ENCODE measurements at regions not wholly inside any gene's neighbourhood (a gene's known extent, or its start where the extent isn't known, plus 50 kb on each side); places are given as distances from the start of the nearest gene placed in this dataset.

- POLR2A ChIA-PET (ENCODE audit: unreplicated experiment): no interaction called here
- WGBS, 2 experiments (ENCODE audit: extremely low coverage in 2 of 2, insufficient read length in 1 of 2): 11% methylated on average over 6 of the region's 8 CpGs; no CpG with 5 or more reads in 1 of the 2 experiments
- dilution Hi-C loops (cut with HindIII; ENCODE audit: low sequenced_read_pairs, unreplicated experiment) (no loop called here), in situ Hi-C loops (cut with MboI; ENCODE audit: low sequenced_read_pairs) (no loop called here), intact Hi-C loops (cut with micrococcal nuclease) (no loop called here)
- no peaks in the 10 kb centered on the region for H4K20me1 ChIP-seq (ENCODE audit: insufficient read depth, low read length)
- H3K9me3 ChIP-seq (ENCODE audit: control insufficient read depth, insufficient read depth, low read length): no peaks in the 10 kb centered on the region
- no peak overlapping the region for H2BK5ac ChIP-seq (ENCODE audit: low read depth, low read length, poor library complexity, severe bottlenecking)
- no peaks in the 10 kb centered on the region for H3K36me3 ChIP-seq (ENCODE audit: control insufficient read depth, insufficient read depth, low read length)
- 0 out of 2 replicates have a peak, but pooled peaks cover 3% of the 10 kb centered on the region for H3K4me1 ChIP-seq (ENCODE audit: control insufficient read depth, insufficient read depth, low read length)
- H2AK5ac ChIP-seq (ENCODE audit: low read depth, low read length): no peak overlapping the region
- H3K18ac ChIP-seq (ENCODE audit: low read depth, low read length): no peak overlapping the region
- no peak overlapping the region for H4K5ac ChIP-seq (ENCODE audit: low read depth, low read length)
- no peak overlapping the region for H3K4ac ChIP-seq (ENCODE audit: low read depth, low read length)
- no peak overlapping the region for H3K9ac ChIP-seq (ENCODE audit: low read depth, low read length)
- ATAC-seq (ENCODE audit: low read depth) (peak; percentile 90), DNase-seq (peak; percentile 87)
- H3K79me1 ChIP-seq (ENCODE audit: low read depth in 1 of 2, low read length in 2 of 2): no peaks in the 10 kb centered on the region
- H3K9me1 ChIP-seq (ENCODE audit: insufficient read depth, low read length): no peaks in the 10 kb centered on the region; the same call in 1 of the 2 replicates
- CTCF ChIA-PET: interaction anchor here (0.9 kb wide), 1 partner anchor 10 kb away, joined by 3 read pairs; no protein-coding TSS in a partner anchor
- no peak overlapping the region for H3K56ac ChIP-seq (ENCODE audit: extremely low read depth, insufficient read depth, low read length)
- no TSS peak for BruUV-seq (replicated peaks)
- H2BK20ac ChIP-seq (ENCODE audit: low read depth, low read length): no peak overlapping the region
- H2BK15ac ChIP-seq (ENCODE audit: low read depth, low read length): no peak overlapping the region
- TF ChIP-seq RFX5 (IDR thresholded peaks at IDR 0.05; ENCODE audit: low read depth, low read length) (no peak), SMC3 (IDR thresholded peaks at IDR 0.05; ENCODE audit: low read depth, low read length) (no peak), CHD1 (IDR thresholded peaks at IDR 0.05; ENCODE audit: low read depth, low read length) (no peak), CEBPB (IDR thresholded peaks at IDR 0.05; ENCODE audit: low read depth, low read length) (peak; percentile 92), NFE2L2 (IDR thresholded peaks at IDR 0.05; ENCODE audit: low read depth, low read length) (no peak), FOS (IDR thresholded peaks at IDR 0.05; ENCODE audit: low read depth, low read length) (0 out of 2 replicates have a peak, but pooled peaks have one; percentile 61), USF2 (IDR thresholded peaks at IDR 0.05; ENCODE audit: low read depth, low read length) (no peak), RAD21 (IDR thresholded peaks at IDR 0.05; ENCODE audit: low read length) (no peak), POLR2A (IDR thresholded peaks at IDR 0.05; ENCODE audit: low read depth, low read length) (peak; percentile 56; the same call in 1 of the 2 replicates), MAFK (IDR thresholded peaks at IDR 0.05; ENCODE audit: low read depth, low read length) (no peak), MXI1 (IDR thresholded peaks at IDR 0.05; ENCODE audit: borderline replicate concordance, low read depth, low read length) (no peak), MAZ (IDR thresholded peaks at IDR 0.05; ENCODE audit: borderline replicate concordance, low read depth, low read length) (no peak), RCOR1 (IDR thresholded peaks at IDR 0.05; ENCODE audit: insufficient replicate concordance, low read length) (no peak), BHLHE40 (IDR thresholded peaks at IDR 0.05; ENCODE audit: low read depth, low read length) (no peak), ELK1 (IDR thresholded peaks at IDR 0.05; ENCODE audit: borderline replicate concordance, low read depth, low read length) (no peak), CTCF (conservative IDR thresholded peaks at IDR 0.05; ENCODE audit: low read depth, low read length) (no peak)
- H4K91ac ChIP-seq (ENCODE audit: insufficient read depth, low read depth, low read length): no peak overlapping the region
- peak overlapping the region; percentile 59 for H3K4me2 ChIP-seq (ENCODE audit: low read depth, low read length)
- no peak overlapping the region for H3K4me3 ChIP-seq (ENCODE audit: insufficient read depth, low read depth, low read length)
- H3K14ac ChIP-seq (replicated peaks; ENCODE audit: low read depth, low read length): no peak overlapping the region
- no peak overlapping the region for H2BK120ac ChIP-seq (ENCODE audit: low read depth, low read length)
- H3K27me3 ChIP-seq (ENCODE audit: control insufficient read depth, insufficient read depth, low read length): no peaks in the 10 kb centered on the region
- H2AK9ac ChIP-seq (replicated peaks; ENCODE audit: low read depth, low read length, poor library complexity): no peak overlapping the region
- no peak overlapping the region for H3K23ac ChIP-seq (ENCODE audit: low read depth, low read length)
- no peak overlapping the region for H4K8ac ChIP-seq (ENCODE audit: low read depth in 2 of 2, low read length in 2 of 2)
- H2AFZ ChIP-seq (replicated peaks; ENCODE audit: low read length, poor library complexity): peak overlapping the region; percentile 5
- H3K27ac ChIP-seq (ENCODE audit: insufficient read depth, low read length): no peak overlapping the region
These were observed 93.2 kb upstream of the KIF5B start for GRCh38 chr10:32149252-32149955.

All from IMR-90 (cell line).